ENCODE measurements at regions not wholly inside any gene's neighbourhood (a gene's known extent, or its start where the extent isn't known, plus 50 kb on each side); places are given as distances from the start of the nearest gene placed in this dataset.

DNA sequence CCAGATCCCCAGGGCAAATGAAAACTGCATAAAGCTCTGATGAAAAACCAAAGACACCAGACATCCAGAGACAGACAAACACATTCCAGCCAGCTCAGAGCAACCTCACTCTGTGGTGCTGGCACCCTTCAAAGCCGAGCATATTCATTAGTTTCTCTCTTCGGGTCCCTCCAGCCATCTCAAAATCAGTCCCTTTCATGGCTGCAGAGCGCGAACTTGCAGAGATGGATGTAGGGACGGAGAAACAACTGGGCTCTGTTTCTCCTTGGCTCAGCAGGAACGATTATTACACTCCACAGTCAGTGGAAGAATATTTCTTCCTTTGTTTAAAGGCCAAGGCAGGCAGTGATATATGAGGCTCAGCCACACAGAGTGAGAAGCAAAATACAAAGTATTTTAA lies 50.4 kb upstream of the SYN2 start:
- Histone ChIP-seq H3K36me3 (ENCODE audit: control insufficient read depth in 2 of 2, insufficient read depth in 1 of 2, low read length in 2 of 2) (no peaks in the 10 kb centered on the region), H3K9me3 (ENCODE audit: control insufficient read depth, insufficient read depth, low read depth, low read length) (0 out of 2 replicates have a peak, but pooled peaks cover 2% of the 10 kb centered on the region), H3K27ac (ENCODE audit: extremely low read depth, low read depth, low read length) (no peak overlapping the region), H3K4me3 (ENCODE audit: low read depth, low read length) (no peak overlapping the region), H3K4me1 (ENCODE audit: control insufficient read depth, insufficient read depth, low read length) (no peaks in the 10 kb centered on the region)
- ChIA-PET CTCF (interaction anchor here (0.8 to 4.1 kb wide), 2 partner anchors 10 to 16 kb away, joined by 3 to 20 read pairs; no protein-coding TSS in a partner anchor), POLR2A (no interaction called here)
- TF ChIP-seq KLF10 (tag by site-specific recombination; IDR thresholded peaks at IDR 0.05), result no peak
- TF ChIP-seq ZNF214 (tag by site-specific recombination; IDR thresholded peaks at IDR 0.05; ENCODE audit: borderline replicate concordance), result no peak
- no peak for TF ChIP-seq YY2 (tag by site-specific recombination; IDR thresholded peaks at IDR 0.05)
- TF ChIP-seq ZFP69B (tag by site-specific recombination; IDR thresholded peaks at IDR 0.05), result no peak
- TF ChIP-seq ZNF16 (tag by site-specific recombination; IDR thresholded peaks at IDR 0.05; ENCODE audit: low read depth), result no peak
- no peak for TF ChIP-seq TRIM28 (IDR thresholded peaks at IDR 0.05; ENCODE audit: borderline replicate concordance, low read length)
- TF ChIP-seq, protein P1, sequence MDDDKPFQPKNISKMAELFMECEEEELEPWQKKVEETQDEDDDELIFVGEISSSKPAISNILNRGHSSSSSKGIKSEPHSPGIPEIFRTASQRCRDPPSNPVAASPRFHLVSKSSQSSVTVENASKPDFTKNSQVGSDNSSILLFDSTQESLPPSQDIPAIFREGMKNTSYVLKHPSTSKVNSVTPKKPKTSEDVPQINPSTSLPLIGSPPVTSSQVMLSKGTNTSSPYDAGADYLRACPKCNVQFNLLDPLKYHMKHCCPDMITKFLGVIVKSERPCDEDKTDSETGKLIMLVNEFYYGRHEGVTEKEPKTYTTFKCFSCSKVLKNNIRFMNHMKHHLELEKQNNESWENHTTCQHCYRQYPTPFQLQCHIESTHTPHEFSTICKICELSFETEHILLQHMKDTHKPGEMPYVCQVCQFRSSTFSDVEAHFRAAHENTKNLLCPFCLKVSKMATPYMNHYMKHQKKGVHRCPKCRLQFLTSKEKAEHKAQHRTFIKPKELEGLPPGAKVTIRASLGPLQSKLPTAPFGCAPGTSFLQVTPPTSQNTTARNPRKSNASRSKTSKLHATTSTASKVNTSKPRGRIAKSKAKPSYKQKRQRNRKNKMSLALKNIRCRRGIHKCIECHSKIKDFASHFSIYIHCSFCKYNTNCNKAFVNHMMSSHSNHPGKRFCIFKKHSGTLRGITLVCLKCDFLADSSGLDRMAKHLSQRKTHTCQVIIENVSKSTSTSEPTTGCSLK (tag by site-specific recombination; IDR thresholded peaks at IDR 0.05), result no peak
- TF ChIP-seq MZF1 (tag by site-specific recombination; IDR thresholded peaks at IDR 0.05; ENCODE audit: borderline replicate concordance), result no peak
- no peak for TF ChIP-seq ZNF324 (tag by site-specific recombination; IDR thresholded peaks at IDR 0.05)
- TF ChIP-seq HIC1 (tag by site-specific recombination; IDR thresholded peaks at IDR 0.05), result no peak
- TF ChIP-seq ZEB2 (tag by site-specific recombination; IDR thresholded peaks at IDR 0.05), result no peak
- TF ChIP-seq, protein P2, sequence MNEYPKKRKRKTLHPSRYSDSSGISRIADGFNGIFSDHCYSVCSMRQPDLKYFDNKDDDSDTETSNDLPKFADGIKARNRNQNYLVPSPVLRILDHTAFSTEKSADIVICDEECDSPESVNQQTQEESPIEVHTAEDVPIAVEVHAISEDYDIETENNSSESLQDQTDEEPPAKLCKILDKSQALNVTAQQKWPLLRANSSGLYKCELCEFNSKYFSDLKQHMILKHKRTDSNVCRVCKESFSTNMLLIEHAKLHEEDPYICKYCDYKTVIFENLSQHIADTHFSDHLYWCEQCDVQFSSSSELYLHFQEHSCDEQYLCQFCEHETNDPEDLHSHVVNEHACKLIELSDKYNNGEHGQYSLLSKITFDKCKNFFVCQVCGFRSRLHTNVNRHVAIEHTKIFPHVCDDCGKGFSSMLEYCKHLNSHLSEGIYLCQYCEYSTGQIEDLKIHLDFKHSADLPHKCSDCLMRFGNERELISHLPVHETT (tag by site-specific recombination; IDR thresholded peaks at IDR 0.05), result no peak
- no peak for TF ChIP-seq ZNF707 (tag by site-specific recombination; IDR thresholded peaks at IDR 0.05)
- no peak for TF ChIP-seq ZNF629 (tag by site-specific recombination; IDR thresholded peaks at IDR 0.05)

GRCh38 chr3:11954312-11954934 lies 49.8 kb upstream of the SYN2 start:
- H3K4me1 ChIP-seq (ENCODE audit: control insufficient read depth, insufficient read depth, low read length), result no peaks in the 10 kb centered on the region
- ChIA-PET CTCF (interaction anchor here (0.8 to 4.1 kb wide), 2 partner anchors 10 to 16 kb away, joined by 3 to 20 read pairs; no protein-coding TSS in a partner anchor), POLR2A (no interaction called here)
- TF ChIP-seq ZFHX2 (tag by site-specific recombination; conservative IDR thresholded peaks at IDR 0.05), result peak; percentile 94
- TF ChIP-seq EGR2 (tag by site-specific recombination; IDR thresholded peaks at IDR 0.05; ENCODE audit: low read depth), result peak; percentile 89
- TF ChIP-seq, protein P3, sequence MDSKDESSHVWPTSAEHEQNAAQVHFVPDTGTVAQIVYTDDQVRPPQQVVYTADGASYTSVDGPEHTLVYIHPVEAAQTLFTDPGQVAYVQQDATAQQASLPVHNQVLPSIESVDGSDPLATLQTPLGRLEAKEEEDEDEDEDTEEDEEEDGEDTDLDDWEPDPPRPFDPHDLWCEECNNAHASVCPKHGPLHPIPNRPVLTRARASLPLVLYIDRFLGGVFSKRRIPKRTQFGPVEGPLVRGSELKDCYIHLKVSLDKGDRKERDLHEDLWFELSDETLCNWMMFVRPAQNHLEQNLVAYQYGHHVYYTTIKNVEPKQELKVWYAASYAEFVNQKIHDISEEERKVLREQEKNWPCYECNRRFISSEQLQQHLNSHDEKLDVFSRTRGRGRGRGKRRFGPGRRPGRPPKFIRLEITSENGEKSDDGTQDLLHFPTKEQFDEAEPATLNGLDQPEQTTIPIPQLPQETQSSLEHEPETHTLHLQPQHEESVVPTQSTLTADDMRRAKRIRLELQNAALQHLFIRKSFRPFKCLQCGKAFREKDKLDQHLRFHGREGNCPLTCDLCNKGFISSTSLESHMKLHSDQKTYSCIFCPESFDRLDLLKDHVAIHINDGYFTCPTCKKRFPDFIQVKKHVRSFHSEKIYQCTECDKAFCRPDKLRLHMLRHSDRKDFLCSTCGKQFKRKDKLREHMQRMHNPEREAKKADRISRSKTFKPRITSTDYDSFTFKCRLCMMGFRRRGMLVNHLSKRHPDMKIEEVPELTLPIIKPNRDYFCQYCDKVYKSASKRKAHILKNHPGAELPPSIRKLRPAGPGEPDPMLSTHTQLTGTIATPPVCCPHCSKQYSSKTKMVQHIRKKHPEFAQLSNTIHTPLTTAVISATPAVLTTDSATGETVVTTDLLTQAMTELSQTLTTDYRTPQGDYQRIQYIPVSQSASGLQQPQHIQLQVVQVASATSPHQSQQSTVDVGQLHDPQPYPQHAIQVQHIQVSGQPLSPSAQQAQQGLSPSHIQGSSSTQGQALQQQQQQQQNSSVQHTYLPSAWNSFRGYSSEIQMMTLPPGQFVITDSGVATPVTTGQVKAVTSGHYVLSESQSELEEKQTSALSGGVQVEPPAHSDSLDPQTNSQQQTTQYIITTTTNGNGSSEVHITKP (tag by site-specific recombination; IDR thresholded peaks at IDR 0.05), result no peak
- H3K27ac ChIP-seq (ENCODE audit: extremely low read depth, low read depth, low read length), result no peak overlapping the region
- H3K4me3 ChIP-seq (ENCODE audit: low read depth, low read length), result no peak overlapping the region
- H3K9me3 ChIP-seq (ENCODE audit: control insufficient read depth, insufficient read depth, low read depth, low read length), result 0 out of 2 replicates have a peak, but pooled peaks cover 2% of the 10 kb centered on the region
- no peaks in the 10 kb centered on the region for H3K36me3 ChIP-seq (ENCODE audit: control insufficient read depth in 2 of 2, insufficient read depth in 1 of 2, low read length in 2 of 2)
